Colonic mucosa (tissue), 4 donors: ENCODE measurements at regions not wholly inside any gene's neighbourhood (a gene's known extent, or its start where the extent isn't known, plus 50 kb on each side); places are given as distances from the start of the nearest gene placed in this dataset.

Source experiments
- DNase-seq: peaks from one replicate; pipeline ENCODE4 v3.0.0-alpha.2; 2020
- H3K27ac ChIP-seq: fragments of 200-600 bp; one replicate; pipeline ENCODE4 v1.8.0; 2021
- H3K27me3 ChIP-seq: fragments of 200-600 bp; one replicate; pipeline ENCODE4 v1.8.0; 2021
- H3K36me3 ChIP-seq: fragments of 200-600 bp; one replicate; pipeline ENCODE4 v1.8.0; 2021
- H3K4me1 ChIP-seq: fragments of 200-600 bp; one replicate; pipeline ENCODE4 v1.8.0; 2021; ENCODE audit warnings: mild to moderate bottlenecking
- H3K4me3 ChIP-seq: fragments of 200-600 bp; one replicate; pipeline ENCODE4 v1.8.0; 2021
- H3K9ac ChIP-seq, 2 donors: one replicate each; pipeline ENCODE4 v1.7.0; 2013; ENCODE audit warnings: control low read depth in 2 of 2, low read depth in 2 of 2, low read length in 2 of 2
- H3K9me3 ChIP-seq: fragments of 200-600 bp; one replicate; pipeline ENCODE4 v1.8.0; 2021
- CTCF ChIP-seq: fragments of 200-600 bp; IDR thresholded peaks from one replicate; pipeline ENCODE4 v1.8.0; 2022; ENCODE audit warnings: antibody characterized with exemption, mild to moderate bottlenecking
- intact Hi-C: fragments of 100-400 bp; cut with DNase I; formaldehyde crosslinking; loops from one replicate; pipeline ENCODE4 v1.14.1; 2022
- donor health status: healthy.
- donor health status: DM: no; HTN: no; CAD: no.
- donor health status: DM: no; HTN: no; CAD: no.

GRCh38 chr22:27487600-27488452, 313.7 kb downstream of the MN1 start:
- peak; percentile 27 for DNase-seq

DNA sequence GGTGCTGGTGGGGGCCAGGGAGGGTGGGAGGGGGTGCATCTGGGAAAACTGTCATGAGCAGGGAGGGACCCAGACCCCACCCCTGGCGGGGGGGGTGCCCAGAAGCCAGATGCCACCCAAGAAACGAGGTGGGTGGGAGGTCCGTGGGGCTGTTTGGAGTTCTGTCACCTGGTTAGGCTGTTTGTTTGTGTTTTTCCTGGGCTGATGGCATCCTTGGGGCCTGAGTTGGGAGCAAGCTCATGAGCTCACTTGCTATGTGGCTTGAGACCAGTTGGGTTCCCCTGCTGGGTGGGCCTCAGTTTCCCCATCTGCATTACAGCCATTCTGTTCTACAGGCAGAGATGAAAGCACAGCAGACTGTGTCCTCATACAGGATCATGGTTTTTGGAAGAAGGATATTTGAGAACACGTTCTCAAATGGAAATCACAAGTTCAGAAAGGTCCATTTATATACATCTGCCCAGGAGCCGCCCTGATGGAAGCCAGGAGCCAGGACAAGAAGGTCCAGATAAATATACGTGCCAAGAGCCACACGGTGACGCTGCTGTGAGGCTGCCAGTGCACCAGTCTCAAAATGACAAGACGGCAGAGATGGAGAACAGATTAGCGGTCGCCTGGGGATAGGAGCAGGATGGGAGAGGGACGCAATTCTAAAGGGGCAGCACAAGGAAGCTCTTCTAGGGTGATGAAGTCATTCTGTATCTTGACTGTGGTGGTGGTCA, 312.9 kb downstream of the MN1 start:
- peak; percentile 32 for DNase-seq
- H3K4me3 ChIP-seq: no peak overlapping the region
- TF ChIP-seq CTCF: no peak
- H3K9ac ChIP-seq: peak overlapping the region in 1 of 2 donors; percentile 58
- H3K36me3 ChIP-seq: no peaks in the 10 kb centered on the region
- H3K4me1 ChIP-seq: peaks cover 11% of the 10 kb centered on the region
- intact Hi-C loops: no loop called here
- no peaks in the 10 kb centered on the region for H3K9me3 ChIP-seq
- H3K27ac ChIP-seq: peak overlapping the region; percentile 59
- H3K27me3 ChIP-seq: no peaks in the 10 kb centered on the region

More at GRCh38 chr22:27487600-27488452, 313.7 kb downstream of the MN1 start:
- H3K9ac ChIP-seq: no peak overlapping the region
- H3K27me3 ChIP-seq: no peaks in the 10 kb centered on the region
- TF ChIP-seq CTCF: no peak
- no peaks in the 10 kb centered on the region for H3K36me3 ChIP-seq
- H3K4me1 ChIP-seq: peaks cover 11% of the 10 kb centered on the region
- H3K4me3 ChIP-seq: no peak overlapping the region
- no peaks in the 10 kb centered on the region for H3K9me3 ChIP-seq
- H3K27ac ChIP-seq: peak overlapping the region; percentile 59
- intact Hi-C loops: no loop called here

- Histone ChIP-seq H3K36me3 (no peaks in the 10 kb centered on the region), H3K27me3 (no peaks in the 10 kb centered on the region), H3K4me1 (peaks cover 11% of the 10 kb centered on the region), H3K4me3 (no peak overlapping the region), H3K9me3 (no peaks in the 10 kb centered on the region), H3K9ac (peak overlapping the region in 1 of 2 donors; percentile 58), H3K27ac (peak overlapping the region; percentile 59)
- intact Hi-C loops: no loop called here
- peak; percentile 86 for DNase-seq
- no peak for TF ChIP-seq CTCF
Observed at GRCh38 chr22:27489178-27489675, 312.3 kb downstream of the MN1 start.

GRCh38 chr22:27490080-27490479, 311.5 kb downstream of the MN1 start:
- Histone ChIP-seq H3K27me3 (no peaks in the 10 kb centered on the region), H3K4me1 (peaks cover 11% of the 10 kb centered on the region), H3K27ac (no peak overlapping the region), H3K4me3 (no peak overlapping the region), H3K9ac (no peak overlapping the region), H3K9me3 (no peaks in the 10 kb centered on the region), H3K36me3 (no peaks in the 10 kb centered on the region)
- no peak for TF ChIP-seq CTCF
- intact Hi-C loops: no loop called here
- DNase-seq: no peak

DNA sequence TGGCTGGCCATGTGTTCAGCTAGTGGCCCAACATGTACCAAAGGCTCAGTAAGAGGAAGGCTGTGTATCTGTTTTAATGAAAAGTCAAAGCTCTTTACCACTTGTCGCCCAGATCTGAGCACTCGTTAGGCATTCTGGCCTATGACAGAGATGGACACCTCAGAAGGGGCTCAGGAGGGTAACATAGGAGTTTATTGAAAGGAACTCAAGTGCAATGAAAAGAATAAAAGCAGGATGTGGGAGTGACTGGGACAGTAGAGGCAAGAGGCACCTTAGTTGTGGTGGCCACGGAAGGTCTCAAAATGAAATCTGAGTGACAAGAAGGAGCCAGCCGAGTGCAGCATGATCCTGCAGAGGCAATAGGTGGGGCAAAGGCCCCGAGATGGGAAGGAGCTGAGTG, 309.7 kb downstream of the MN1 start:
- Histone ChIP-seq H3K36me3 (no peaks in the 10 kb centered on the region), H3K4me1 (peaks cover 11% of the 10 kb centered on the region), H3K9ac (no peak overlapping the region), H3K9me3 (no peaks in the 10 kb centered on the region), H3K27ac (no peak overlapping the region), H3K4me3 (no peak overlapping the region), H3K27me3 (no peaks in the 10 kb centered on the region)
- no peak for DNase-seq
- no peak for TF ChIP-seq CTCF
- intact Hi-C loops: no loop called here
